ENCODE measurements at regions not wholly inside any gene's neighbourhood (a gene's known extent, or its start where the extent isn't known, plus 50 kb on each side); places are given as distances from the start of the nearest gene placed in this dataset.

DNA sequence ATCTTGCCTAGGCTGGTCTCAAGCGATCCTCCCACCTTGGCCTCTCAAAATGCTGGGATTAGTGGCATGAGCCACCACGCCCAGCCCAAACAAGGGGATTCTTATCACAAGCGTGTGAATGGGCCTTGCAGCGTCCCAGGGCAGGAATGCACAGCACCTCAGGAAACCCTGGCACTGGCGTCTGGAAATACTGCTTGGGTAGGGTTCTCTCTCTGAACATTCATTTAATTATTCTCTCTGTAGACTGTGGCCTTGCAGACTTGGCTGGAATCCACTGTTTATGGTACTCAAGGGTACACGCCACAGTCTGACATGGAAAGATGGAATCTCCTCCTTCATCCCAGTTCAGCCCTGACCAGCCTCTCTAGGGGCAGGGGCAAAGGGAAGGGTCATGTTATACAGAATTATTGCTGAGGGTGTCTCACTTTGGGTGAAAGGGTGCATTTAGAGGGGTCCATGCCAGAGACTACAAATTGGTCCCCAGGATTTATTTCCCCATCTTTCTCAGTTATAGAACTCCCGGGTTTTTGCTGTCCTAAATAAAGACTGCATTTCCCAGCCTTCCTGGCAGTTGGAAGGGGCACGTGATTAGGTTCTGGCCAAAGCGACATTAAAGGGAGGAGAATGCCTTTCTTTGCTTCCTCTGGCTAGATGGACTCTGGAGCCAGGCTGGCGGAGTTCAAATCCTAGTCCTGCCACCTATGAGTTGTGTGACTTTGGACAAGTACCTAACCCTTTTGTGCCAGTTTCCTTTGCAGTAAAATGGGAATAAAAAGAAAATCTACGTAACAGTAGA is 147.2 kb upstream of the HAAO start:
- no peak for DNase-seq (ENCODE audit: low read depth in 1 of 2, low spot score in 1 of 2)

DNA sequence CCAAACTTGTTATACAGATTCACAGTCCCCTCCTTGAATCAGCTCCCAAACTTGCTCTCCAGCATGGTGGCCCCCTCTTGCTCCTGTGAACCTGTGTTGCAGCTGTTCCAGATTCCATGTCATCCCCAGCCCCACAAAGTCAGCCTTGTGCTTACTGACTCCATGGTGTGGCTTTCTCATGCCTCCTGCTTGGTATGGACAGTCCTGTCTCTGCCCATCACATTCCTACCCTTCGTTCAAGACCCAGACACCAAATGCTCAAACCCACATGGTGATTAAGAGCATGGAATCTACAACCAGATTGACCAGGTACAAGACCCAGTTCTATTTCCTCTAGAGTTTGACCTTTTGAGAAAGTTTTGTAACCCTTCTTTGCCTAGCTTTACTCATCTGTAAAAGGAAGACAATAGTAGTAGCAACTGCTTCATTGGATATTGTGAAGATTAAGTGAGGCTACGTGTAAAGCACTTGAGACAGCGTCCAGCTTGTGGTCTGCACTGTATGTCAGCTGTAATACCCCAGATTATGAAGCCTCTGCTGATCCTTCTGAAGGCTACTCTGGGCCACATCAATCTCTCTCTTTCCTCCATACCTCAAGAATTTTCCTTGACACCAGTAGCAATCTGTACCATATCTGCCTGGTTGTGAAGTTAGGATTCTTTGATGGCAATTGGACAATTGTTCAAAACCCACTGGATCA is 146.4 kb upstream of the HAAO start:
- no peak for DNase-seq (ENCODE audit: low read depth in 1 of 2, low spot score in 1 of 2)

DNA sequence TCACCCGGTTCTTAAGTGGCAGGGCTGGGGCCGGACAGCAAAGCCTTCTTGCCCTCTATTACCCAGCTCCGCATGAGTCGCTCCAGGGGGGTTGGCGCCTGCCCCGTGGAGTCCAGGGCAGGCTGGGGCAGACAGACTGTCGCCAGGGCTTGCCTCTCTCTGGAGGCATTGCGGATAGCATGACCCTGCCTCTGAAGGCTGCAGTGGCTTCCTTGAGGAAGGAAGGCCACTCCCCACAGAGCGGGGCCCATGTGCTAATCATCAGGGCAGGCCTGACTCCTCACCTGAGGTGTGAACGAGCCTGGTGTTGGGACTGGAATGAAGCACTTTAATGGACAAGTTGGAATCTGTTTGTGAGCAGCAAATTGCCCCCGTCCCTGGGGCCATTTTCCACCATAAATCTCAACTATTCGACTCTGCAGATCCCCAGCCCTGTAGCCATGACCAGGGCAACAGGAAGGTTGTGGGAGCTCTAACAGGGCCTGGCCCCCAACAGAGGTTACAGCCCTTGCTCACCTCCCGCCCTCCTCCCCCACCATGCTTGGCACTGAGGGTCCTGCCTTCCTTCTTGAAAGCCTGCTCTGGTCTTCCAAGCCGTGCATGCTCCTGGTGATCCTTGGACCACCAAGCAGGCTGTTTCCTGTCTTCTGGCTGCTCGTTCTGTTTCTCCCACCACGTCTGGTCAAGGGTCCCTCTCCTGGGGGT is 144.9 kb upstream of the HAAO start:
- no peak for DNase-seq (ENCODE audit: low read depth in 1 of 2, low spot score in 1 of 2)

DNA sequence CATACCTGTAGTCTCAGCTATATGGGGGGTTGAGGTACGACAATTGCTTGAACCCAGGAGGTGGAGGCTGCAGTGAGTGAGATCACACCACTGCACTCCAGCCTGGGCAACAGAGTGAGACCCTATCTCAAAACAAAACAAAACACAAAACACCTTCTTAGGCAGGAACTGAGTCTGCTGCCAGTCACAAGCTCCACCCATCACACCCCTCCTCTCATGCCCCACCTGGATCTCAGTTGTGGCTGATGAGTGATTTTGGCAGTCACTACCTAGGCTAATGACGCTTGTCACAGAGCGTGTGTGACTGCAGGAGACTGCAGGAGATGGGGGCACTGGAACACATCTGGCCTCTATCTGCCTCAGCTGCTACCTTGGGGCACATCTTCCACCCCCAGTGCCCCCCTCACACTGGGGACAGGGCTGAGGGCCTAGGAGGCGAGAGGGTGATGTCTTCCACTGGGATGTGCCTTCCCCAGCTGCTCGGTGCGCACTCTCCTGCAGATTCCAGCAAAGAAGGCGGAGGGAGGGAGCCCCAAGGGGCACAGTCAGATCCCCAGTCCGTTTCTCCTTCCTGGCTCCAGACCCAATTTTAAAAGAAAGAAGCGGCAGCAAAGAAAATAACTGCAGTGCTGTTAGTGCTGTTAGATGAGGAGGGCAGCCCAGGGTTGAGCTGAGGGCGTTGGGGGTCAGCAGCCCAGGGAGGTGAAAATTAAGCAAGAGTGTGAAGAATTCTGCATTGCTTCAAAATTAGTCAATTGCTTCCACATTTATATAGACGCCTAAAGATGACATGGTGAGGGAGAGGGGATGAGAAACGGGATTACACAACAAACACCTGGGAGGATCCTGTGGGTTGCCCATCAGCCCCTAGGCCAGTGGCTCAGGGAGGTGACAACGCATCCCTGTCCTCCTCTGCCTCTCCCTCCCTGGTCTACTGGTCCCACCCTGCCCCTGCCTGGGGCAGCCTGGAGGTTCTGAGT is 143.6 kb upstream of the HAAO start:
- DNase-seq (ENCODE audit: low read depth in 1 of 2, low spot score in 1 of 2), result no peak

DNA sequence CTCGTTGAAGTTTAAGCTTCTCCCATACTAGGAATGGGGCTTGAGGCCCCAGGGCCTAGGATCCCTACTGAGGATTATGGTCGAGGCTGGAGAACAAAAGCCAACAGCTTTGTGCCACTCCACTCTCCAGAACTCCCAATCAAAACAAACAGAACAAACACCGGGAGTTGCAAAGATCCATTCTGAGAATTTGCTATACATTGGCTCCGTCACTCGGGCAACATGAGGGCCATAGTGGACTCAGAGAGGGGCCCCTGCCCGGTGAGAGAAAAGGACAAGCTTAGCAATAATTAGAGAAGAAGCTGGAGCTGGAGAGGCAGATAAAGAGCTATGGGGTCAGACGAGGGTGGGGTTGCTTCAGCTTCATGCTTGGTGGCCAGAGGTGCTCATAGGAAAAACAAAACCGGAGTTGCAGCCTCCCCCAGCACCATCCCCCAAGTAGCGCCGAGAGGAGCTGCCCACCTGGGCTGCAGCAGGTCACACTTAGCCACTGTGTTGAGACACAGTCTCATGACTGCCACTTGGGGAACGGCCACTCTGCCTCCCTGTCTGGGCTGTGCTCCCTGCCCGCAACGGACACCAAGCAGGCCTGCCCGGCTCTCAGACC is 142.3 kb upstream of the HAAO start:
- no peak for DNase-seq (ENCODE audit: low read depth in 1 of 2, low spot score in 1 of 2)

DNA sequence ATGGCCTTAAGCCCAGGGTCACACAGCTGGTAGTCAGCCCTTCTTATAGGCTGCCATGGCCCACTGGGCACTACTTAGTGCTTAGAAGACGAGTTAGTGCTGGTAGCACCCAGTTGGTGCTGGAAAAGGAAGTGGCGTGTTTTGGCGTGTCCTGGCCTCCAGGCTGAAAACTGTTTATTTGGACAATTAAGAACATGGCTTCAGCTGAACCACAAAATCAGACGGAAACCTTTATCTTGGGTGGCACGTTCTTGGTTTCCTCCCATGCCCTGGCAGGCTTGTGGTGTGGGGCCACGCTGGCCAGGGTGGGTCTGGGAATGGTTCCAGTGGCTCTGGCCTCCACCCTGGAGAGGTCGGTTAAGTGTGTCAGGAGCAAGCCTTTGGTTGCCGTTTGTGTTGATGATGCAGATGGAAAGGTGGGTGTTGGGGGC is 141.5 kb upstream of the HAAO start:
- no peak for DNase-seq (ENCODE audit: low read depth in 1 of 2, low spot score in 1 of 2)

DNA sequence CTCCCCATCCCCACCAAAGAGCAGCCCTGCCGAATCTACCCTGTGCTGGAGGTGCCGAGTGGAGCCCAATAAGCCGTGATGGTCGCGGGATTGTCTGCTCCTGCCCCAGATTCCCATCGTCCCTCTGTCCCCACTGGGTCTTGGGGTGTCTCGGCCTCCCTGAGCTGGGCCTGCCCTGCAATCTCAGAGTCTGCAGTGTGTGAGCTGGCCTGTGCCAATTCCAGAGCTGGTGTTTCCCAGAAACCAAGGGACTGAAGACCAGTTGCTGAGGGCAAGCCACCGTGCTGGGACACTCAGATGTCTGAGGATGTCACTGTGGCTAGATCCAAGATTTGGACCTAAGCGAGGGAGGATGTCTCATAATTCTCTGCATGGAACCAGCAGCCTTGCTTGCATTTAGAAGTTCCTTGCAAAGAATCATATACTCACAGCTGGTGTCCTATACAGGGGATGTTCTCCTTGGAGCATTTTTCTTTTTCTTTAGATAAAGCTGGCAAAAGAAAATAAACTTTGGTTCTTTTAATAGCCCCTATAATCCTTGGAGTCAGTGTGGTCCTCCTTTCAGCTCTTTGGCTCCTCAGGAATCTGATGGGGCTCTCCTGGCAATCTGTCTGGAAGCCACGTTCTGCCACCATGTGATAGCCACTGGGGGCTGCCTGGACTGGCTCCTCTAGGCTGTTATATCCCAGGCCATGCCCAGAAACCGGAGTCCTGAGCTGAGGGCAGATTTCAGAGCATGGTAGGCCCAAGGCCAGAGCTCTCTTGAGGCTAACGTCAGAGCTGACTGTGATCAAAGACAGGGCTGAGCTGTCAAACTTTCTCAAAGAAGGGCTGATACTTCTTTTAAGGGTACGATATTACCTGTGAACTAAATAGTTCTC is 140.1 kb upstream of the HAAO start:
- no peak for DNase-seq (ENCODE audit: low read depth in 1 of 2, low spot score in 1 of 2)

DNA sequence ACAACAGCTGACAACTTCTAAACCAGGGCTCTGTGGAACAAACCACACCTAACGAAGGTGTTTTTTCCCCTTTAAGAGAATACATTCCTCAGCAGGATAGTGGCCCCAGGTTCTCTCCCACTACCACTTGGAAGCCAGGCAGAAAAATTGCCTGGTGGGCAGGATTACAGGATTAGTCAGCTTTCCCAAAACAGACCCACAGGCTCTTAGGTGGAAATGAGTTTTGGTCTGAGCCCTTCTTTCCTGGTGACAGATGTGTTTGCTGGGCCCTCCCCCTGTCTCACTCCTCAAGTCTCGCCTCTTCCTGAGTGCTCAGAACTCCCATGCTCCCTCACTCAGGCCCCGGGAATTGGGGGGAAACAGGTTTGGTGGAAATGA is 139.4 kb upstream of the HAAO start:
- no peak for DNase-seq (ENCODE audit: low read depth in 1 of 2, low spot score in 1 of 2)

DNA sequence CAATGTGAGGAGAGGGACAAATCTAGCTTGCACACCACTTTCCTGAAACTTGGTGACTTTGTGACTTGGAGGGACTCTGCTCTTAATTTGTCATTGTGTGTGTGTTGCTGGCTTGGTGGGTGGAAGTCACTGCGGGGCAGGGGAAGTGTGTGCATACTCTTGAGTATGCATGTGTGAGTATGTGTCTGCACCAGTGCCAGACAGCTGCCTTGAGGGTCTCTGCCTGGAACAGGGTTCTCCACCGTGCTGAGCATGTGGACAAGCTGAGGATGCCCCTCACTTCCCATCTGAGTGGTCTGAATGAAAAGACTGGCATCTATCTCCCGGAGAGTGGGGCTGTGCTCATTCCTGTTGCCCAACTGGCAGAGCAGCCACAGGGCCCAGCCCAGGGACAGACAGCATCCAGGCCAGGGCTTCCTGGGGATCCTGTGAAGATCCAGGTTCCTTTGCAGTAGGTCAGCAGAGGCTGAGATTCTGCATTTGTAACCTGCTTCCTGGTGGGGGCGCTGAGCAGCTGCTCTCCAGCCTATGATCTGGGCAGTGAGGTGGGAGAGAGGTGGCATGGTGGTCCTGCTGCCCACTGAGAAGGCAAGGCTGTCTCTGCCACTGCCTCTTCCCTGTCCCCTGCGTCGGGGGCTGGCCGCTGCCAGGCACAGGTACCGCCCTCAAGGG is 138.9 kb upstream of the HAAO start:
- DNase-seq (ENCODE audit: low read depth in 1 of 2, low spot score in 1 of 2), result no peak

DNA sequence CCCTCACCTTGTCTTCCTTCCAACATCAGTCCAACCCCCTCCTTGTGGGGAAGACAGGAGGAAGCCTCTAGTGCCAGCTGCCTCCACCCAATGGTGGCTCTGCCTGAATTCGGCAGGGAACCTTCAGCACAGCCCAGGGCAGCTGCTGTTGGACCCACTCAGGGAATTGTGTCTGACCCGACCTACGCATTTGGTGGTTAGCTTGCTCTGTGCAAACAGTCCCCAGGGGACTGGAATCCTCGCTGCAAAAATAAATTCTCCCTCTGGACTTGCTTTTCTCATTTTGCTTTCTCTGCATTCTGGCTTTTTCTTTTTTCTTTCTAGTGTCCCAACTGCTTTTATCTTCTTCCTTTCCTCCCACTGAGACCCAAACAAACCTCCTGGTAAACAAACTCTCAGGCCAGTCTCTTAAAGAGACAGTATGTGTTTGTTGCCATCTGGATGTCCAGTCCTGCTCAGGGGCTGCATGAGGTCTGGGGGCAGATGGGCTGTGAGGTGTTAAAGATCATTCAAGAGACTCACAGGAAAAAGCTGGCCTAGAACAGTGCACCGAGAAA is 137.7 kb upstream of the HAAO start:
- DNase-seq (ENCODE audit: low read depth in 1 of 2, low spot score in 1 of 2), result no peak

DNA sequence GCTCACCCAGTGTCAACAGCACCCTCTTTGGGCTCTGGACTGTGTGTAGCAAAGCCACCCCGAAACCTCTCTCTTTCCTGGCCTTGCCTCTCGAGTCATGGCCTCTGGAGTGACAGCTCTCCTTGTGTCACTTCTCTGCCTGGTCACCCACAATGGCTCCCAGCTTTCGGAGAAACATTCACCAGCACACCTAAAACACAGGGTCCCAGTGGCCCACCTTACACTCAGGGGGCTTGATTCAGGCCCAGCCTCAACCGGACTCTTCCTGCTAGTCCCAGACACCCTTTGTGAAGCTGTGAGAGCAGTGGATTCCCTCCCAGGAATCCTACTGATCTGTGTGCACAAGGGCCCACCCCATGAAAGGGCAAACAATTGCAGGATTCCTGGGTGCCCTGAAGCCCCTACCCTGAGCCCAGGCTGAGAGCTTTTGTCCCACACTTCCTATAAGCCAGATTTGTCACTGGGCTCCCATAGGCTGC is 137.2 kb upstream of the HAAO start:
- no peak for DNase-seq (ENCODE audit: low read depth in 1 of 2, low spot score in 1 of 2)

DNA sequence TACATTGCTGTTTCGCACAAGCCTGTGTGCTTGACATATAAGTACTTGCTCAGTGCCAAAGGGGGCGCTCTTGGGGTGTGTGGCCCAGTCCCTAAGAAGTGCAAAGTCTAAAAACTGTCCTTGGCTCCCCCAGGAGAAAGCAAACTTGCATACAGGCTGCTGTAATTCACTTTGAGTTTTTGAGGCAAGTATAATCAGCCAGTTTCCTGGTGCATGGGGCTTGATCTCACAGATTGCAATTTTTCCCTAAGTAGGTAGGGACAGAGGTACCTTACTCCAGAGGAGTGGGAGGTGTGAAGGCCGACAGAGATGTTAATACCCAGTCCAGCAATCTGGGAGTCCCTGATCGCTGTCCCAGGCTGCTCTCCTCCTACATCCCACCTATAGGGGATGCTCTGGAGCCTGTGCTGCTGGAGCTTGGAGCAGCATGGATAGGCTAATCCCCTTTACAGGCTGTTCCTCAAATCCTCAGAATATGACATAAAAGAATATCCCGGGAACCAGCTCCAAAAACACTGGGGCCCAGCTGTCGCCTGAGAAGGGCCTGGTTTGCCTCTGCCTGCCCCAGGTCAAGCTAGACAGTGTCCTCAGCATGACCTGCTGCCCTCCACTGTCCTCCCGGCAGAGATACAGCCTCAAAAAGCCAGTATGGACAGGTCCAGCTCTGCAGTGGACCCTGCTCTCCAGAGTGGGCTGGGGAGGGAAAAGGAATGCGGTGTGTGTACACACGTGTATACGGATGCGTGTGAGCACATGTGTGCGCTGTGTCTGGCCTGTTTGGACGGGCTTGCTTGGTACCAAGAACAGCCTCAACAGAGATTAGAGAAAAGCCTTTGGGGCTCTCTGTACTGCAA is 136.5 kb upstream of the HAAO start:
- DNase-seq (ENCODE audit: low read depth in 1 of 2, low spot score in 1 of 2), result no peak

DNA sequence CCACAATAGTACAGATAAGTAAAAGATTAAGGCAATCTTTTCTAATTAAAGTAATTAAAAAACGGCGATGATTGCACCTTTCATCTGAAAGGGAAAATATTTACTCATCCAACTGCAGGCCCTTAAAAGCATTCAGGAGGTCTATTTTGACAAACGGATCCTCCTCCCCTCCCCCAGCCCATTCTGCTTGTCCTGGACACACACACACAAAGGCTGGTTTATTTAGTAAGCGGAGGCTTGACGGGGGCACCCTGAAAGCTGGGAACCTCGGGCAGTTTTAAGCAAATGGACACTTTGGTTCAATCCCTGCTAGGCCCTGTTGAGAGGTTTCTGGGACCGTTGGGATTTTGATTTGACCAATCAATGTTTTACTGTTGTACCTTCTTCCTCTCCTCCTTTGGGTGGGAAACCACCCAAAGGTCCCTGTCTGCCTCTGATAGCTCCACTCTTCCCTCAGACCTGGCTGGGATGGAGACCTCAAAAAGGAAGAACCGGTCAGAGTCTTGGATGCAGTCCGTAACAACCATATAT is 135.8 kb upstream of the HAAO start:
- DNase-seq (ENCODE audit: low read depth in 1 of 2, low spot score in 1 of 2), result no peak

DNA sequence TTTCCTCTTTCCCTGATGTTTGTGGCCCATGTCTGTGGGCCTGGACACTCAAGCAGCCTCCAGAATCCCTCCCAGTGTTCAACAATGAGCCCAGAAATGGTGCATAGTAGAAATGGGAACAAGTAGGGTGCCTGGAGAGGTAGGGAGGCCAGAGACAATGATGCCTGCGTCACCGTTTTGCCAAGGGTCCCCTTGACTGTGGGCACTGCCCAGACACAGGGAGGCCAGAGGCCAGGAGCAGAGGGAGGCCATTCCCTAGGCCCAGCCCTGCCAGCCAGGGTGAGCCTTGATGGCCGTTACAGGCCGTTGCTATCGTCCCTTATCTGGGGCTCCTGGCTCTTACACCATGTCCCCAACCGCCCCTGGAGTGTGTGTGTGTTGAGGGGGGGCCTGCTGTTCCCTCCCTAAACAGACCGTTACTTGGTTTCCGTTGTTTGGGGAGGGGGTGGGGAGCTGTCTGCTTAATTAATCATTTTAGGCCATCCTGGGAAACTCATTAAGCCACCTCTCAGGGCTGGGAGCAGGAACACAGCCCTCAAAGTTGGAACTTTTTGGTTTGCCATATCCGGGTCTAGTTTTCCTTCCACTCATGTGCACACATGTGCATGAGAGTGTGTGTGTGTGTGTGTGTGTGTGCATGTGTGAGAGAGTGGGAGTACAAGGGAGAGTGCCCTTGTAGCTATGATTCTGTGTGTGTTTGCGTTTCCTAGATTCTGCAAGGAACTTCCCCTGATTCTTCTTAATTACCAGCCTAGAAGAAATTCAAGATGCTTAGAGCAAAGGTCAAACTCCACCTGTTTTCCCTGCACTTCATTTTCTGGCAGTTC is 135.2 kb upstream of the HAAO start:
- DNase-seq (ENCODE audit: low read depth in 1 of 2, low spot score in 1 of 2), result no peak

DNA sequence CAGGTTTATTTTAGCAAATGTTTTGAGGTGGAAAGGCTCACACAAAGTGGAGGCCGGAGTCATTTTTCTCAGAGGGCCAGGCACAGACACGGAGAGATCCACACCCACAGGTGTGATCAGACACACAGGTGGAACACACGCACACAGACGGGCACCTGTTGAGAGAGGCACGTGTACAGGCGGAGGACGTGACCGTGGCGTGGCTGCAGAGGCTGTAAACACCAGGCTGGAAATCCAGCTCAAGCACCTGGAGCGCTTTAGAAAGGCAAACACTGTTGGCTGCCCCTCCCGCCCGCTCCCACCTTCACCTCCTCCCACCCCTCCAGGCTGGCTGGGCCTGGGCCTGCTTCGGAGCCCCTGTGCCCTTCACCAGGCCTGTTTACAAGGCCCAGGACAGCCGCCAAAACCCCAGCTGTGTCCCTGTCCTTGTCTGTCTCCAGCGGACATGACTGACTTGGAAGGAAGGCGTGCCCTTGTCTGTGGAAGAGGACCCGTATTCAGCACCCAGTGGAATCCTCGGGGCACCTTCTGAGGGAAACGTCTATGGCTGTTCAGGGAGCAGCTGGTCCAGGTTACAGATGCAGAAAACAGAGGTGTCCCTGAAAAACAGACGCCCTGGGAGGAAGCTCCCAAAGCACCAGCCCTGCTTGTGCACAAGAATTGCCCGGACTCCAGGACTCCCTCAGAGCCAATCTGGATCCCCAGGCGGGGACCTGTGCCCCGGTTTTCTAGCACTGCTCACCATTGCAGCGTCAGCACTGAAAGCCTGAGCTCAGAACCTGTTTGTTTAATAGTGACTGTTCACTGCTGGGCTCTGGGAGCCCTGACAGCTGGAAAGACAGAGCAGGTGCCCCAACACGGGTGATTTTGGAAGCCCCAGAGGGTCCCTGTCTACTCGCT is 134.3 kb upstream of the HAAO start:
- DNase-seq (ENCODE audit: low read depth in 1 of 2, low spot score in 1 of 2), result no peak
